Activated CD4-positive, alpha-beta T cell treated with anti-CD3 and anti-CD28 coated beads, Interleukin-10, Interleukin-2, amounts not matched to agents 100 ng/mL and 50 ng/mL, durations not matched to agents 16 hours and 8 hours (primary cell): ENCODE measurements at regions not wholly inside any gene's neighbourhood (a gene's known extent, or its start where the extent isn't known, plus 50 kb on each side); places are given as distances from the start of the nearest gene placed in this dataset.
"Not testable (repeated sequence)": the region's sequence is repeated elsewhere in the genome, so short reads cannot be mapped to it uniquely, and the experiment has no call there.

ENCODE experiments used
- DNase-seq: peaks from one replicate; pipeline ENCODE4 v3.0.0-alpha.2; 2020

- DNase-seq, result no peak
Observed at GRCh38 chr20:53855733-53856132, 214.7 kb downstream of the BCAS1 start.

DNA sequence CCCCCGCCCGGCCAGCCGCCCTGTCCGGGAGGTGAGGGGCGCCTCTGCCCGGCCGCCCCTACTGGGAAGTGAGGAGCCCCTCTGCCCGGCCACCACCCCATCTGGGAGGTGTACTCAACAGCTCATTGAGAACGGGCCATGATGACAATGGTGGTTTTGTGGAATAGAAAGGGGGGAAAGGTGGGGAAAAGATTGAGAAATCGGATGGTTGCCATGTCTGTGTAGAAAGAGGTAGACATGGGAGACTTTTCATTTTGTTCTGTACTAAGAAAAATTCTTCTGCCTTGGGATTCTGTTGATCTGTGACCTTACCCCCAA lies 215.8 kb downstream of the BCAS1 start:
- DNase-seq, result not testable (repeated sequence)

- DNase-seq, result no peak
Observed at GRCh38 chr20:53853111-53853713, 217.2 kb downstream of the BCAS1 start.

GRCh38 chr20:53852691-53853090 lies 217.7 kb downstream of the BCAS1 start:
- DNase-seq, result no peak

GRCh38 chr20:53852014-53852413 lies 218.4 kb downstream of the BCAS1 start:
- no peak for DNase-seq

DNA sequence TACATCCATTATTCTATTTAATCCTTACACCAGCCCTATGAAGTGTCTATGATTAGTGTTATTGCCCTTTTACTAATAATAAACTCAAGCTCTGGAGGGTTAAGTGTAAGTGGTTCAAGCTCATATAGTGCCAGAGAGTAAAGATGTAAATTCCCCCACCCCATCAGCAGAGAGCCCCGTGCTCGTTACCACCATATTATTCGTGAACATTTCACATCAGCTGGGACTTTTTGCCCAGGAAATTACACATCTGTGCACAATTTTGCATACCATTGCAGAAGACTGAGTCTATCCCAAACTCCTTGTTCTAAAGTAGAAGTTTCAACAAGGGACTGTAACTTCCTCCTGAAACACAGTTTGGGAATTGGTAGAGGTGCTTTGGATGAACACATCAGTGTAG lies 220.1 kb downstream of the BCAS1 start:
- no peak for DNase-seq

DNA sequence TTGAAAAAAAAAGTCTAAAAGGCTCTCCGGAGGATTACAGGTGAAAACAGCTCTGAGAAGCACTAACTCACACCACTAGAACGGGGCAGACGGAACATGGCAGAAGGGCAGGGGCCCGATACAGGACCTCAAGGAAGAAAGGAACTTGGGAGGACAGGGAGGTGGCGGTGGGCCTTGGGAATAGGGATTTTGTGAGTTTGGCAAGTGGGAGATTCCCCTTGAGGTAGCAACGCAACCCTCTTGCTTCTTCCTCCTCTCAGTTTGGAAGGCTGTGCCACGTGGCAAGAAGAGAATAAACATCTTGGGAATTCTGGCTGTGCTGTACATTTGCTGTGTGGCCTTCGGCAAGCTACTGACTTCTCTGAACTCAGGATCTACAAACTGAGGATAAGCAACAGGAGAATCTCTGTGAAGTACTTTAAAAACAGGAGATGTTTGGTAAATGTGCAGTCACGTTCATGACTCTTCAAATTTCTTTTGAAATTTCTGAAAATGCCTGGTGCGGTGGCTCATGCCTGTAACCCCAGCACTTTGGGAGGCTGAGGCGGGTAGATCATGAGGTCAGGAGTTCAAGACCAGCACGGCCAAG lies 220.8 kb downstream of the BCAS1 start:
- DNase-seq, result no peak

DNA sequence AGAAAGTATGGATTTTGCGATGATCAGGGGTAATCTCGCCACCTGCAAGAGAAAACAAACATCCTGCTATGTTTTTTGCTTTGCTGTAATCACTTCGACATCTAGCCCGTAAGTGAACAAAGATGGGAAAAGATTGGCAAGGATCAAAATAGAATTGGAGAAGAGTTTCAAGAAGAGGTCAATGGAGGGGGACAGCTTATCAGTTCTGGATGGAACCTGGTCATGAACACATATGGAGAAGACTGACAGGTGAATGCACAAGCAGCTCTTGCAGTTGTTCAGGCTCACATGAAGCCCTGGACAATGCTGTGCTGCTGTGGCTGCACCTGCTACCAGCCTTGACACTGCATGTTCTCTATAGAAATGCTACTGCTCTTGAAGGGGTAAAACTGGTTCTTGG lies 222.1 kb downstream of the BCAS1 start:
- DNase-seq, result no peak

DNA sequence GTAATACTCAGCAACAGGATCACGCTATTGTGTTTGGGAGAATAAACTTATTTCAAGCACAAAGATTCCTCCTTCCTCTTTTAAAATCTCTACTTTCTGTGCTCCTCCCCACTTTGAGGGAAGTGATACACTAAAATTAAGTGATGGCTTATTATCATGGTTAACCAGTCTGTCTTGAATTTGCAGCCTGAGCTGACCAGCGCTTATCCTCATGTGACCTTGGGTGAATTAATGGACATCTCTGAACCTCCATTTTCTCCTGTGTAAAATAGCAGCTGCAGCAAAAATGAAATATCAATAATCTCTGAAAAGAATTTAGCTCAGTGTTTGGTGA lies 222.6 kb downstream of the BCAS1 start:
- no peak for DNase-seq

- peak; percentile 53 for DNase-seq
Observed at GRCh38 chr20:53847139-53847836, 223.1 kb downstream of the BCAS1 start.

DNA sequence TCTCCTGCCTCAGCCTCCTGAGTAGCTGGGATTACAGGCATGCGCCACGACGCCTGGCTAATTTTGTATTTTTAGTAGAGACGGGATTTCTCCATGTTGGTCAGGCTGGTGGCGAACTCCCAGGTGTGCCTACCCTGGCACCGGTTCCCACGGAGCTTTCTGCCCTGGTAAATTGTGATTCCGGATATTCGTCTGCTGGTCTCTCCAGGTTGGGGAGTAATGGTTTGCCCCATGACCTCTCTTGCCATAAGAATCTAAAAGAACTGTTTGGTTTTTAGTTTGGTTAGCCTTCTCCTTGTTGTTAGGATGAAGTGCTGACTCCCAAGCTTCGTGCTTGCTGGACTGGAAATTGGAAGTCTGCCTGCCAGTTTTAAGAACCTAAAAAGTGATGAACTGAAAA lies 223.8 kb downstream of the BCAS1 start:
- DNase-seq, result no peak

- DNase-seq, result no peak
Observed at GRCh38 chr20:53845980-53846379, 224.4 kb downstream of the BCAS1 start.

- no peak for DNase-seq
Observed at GRCh38 chr20:53844259-53844658, 226.1 kb downstream of the BCAS1 start.

DNA sequence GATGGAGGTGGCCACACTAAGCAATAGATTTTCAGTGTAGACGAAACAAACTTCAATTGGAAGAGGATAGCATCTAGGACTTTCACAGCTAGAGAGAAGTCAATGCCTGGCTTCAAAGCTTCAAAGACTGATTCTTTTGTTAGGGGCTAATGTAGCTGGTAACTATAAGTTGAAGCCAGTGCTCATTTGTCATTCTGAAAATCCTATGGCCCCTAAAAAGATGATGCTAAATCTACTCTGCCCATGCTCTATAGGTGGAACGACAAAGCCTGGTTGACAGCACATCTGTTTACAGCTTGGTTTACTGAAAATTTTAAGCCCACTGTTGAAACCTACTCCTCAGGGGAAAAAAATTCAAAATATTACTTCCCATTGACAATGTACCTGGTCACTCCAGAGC lies 226.7 kb downstream of the BCAS1 start:
- DNase-seq, result no peak

- DNase-seq, result peak; percentile 83
Observed at GRCh38 chr20:53842301-53843099, 227.9 kb downstream of the BCAS1 start.

DNA sequence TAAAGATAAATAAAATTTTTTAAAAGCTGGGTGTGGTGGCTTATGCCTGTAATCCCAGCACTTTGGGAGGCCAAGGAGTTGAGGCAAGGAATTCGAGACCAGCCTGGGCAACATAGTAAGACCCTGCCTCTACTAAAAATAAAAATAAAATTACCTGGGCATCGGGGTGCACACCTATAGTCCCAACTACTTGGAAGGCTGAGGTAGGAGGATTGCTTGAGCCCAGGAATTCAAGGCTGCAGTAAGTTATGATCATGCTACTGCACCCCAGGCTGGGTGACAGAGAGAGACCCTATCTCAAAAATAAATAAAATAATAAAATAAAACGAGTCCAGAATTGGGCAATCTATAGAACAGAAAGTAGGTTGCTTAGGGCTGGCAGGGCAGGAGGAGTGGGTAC lies 228.7 kb downstream of the BCAS1 start:
- DNase-seq, result no peak

GRCh38 chr20:53840532-53840931 lies 229.9 kb downstream of the BCAS1 start:
- no peak for DNase-seq

DNA sequence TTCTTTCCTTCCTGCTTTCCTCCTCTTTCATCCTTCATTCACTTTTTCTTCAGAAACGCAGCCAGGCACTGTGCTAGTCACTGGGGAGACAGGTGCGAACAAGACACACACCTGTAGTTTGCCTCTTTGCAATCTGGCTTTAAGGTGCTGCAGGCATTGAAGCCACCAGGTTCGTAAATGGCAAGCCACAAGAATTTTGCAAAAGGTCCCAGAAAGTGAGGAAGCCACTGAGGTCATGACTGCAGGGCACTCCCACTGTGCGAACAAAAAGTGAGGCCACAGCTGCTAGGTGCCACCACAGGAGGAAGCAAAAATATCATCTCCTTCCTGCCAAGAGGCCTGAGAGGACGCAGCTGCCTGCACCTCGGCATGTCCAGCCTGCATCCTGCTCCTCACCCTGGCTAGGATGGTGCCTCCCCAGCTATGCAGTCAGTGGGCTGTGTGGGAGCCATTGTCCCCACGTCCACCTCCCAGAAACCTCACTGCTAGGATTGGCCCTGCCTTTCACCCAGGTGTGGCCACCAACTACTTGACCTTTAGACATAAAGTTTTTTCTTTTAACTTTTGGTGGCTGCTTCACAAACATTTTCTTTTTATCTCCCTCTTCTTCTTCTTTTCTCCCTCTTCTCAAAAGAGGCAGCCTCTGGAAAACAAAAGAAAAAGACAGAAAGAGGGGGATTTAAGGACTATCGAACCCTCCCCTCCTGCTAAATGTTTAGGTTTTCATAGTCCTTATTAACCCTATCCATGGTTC lies 230.8 kb downstream of the BCAS1 start:
- peak; percentile 75 for DNase-seq

GRCh38 chr20:53838311-53838868 lies 232.0 kb downstream of the BCAS1 start:
- DNase-seq, result no peak

GRCh38 chr20:53837126-53837826 lies 233.1 kb downstream of the BCAS1 start:
- no peak for DNase-seq

GRCh38 chr20:53834749-53835148 lies 235.6 kb downstream of the BCAS1 start:
- DNase-seq, result no peak

GRCh38 chr20:53834062-53834442 lies 236.3 kb downstream of the BCAS1 start:
- no peak for DNase-seq
